ENCODE measurements at regions not wholly inside any gene's neighbourhood (a gene's known extent, or its start where the extent isn't known, plus 50 kb on each side); places are given as distances from the start of the nearest gene placed in this dataset.
"Not testable (repeated sequence)": the region's sequence is repeated elsewhere in the genome, so short reads cannot be mapped to it uniquely, and the experiment has no call there.

- Histone ChIP-seq H4K20me1 (ENCODE audit: control insufficient read depth, insufficient read depth, low read depth, low read length) (no peaks in the 10 kb centered on the region), H3K4me1 (ENCODE audit: control insufficient read depth, low read length) (no peaks in the 10 kb centered on the region), H3K36me3 (ENCODE audit: control insufficient read depth, low read length) (no peaks in the 10 kb centered on the region), H3K4me2 (ENCODE audit: low read length) (no peak overlapping the region), H3K9me3 (ENCODE audit: control insufficient read depth, insufficient read depth, low read length) (no peaks in the 10 kb centered on the region), H3K27ac (ENCODE audit: low read depth, low read length) (no peak overlapping the region), H3F3A (ENCODE audit: control insufficient read depth, insufficient read depth) (no peaks in the 10 kb centered on the region), H3K79me2 (ENCODE audit: control insufficient read depth, low read length) (no peaks in the 10 kb centered on the region), H3K27me3 (ENCODE audit: control insufficient read depth, low read length) (no peaks in the 10 kb centered on the region), H3K4me3 (ENCODE audit: low read length) (no peak overlapping the region), H3K9me2 (replicated peaks; ENCODE audit: control insufficient read depth, low read length) (no peaks in the 10 kb centered on the region)
- no peak for TF ChIP-seq EZH2phosphoT487 (IDR thresholded peaks at IDR 0.05; ENCODE audit: borderline replicate concordance, low read length)
- no peak for TF ChIP-seq CTCF (IDR thresholded peaks at IDR 0.05; ENCODE audit: low read depth, low read length, poor library complexity, severe bottlenecking)
Observed at GRCh38 chr11:92082652-92083051, 142.0 kb upstream of the FAT3 start.

DNA sequence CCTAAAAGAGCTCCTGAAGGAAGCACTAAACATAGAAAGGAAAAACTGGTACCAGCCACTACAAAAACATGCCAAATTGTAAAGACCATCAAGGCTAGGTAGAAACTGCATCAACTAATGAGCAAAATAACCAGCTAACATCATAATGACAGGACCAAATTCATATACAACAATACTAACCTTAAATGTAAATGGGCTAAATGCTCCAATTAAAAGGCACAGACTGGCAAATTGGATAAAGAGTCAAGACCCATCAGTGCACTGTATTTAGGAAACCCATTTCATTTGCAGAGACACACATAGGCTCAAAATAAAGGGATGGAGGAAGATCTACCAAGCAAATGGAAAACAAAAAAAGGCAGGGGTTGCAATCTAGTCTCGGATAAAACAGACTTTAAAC is 150.1 kb upstream of the FAT3 start:
- not testable (repeated sequence) for H3F3A ChIP-seq (ENCODE audit: control insufficient read depth, insufficient read depth); H3K27me3 ChIP-seq (ENCODE audit: control insufficient read depth, low read length); H3K79me2 ChIP-seq (ENCODE audit: control insufficient read depth, low read length); H3K9me2 ChIP-seq (replicated peaks; ENCODE audit: control insufficient read depth, low read length); H3K4me2 ChIP-seq (ENCODE audit: low read length); H3K27ac ChIP-seq (ENCODE audit: low read depth, low read length); H3K9me3 ChIP-seq (ENCODE audit: control insufficient read depth, insufficient read depth, low read length); H3K4me1 ChIP-seq (ENCODE audit: control insufficient read depth, low read length); H3K4me3 ChIP-seq (ENCODE audit: low read length); H4K20me1 ChIP-seq (ENCODE audit: control insufficient read depth, insufficient read depth, low read depth, low read length); H3K36me3 ChIP-seq (ENCODE audit: control insufficient read depth, low read length)

- no peaks in the 10 kb centered on the region for H3K27me3 ChIP-seq (ENCODE audit: control insufficient read depth, low read length)
- H3K4me2 ChIP-seq (ENCODE audit: low read length) = no peak overlapping the region
- TF ChIP-seq EZH2phosphoT487 (IDR thresholded peaks at IDR 0.05; ENCODE audit: borderline replicate concordance, low read length) (no peak), CTCF (IDR thresholded peaks at IDR 0.05; ENCODE audit: low read depth, low read length, poor library complexity, severe bottlenecking) (no peak)
- H3K79me2 ChIP-seq (ENCODE audit: control insufficient read depth, low read length) = no peaks in the 10 kb centered on the region
- H3F3A ChIP-seq (ENCODE audit: control insufficient read depth, insufficient read depth) = no peaks in the 10 kb centered on the region
- H3K36me3 ChIP-seq (ENCODE audit: control insufficient read depth, low read length) = no peaks in the 10 kb centered on the region
- no peaks in the 10 kb centered on the region for H4K20me1 ChIP-seq (ENCODE audit: control insufficient read depth, insufficient read depth, low read depth, low read length)
- no peak overlapping the region for H3K4me3 ChIP-seq (ENCODE audit: low read length)
- no peak overlapping the region for H3K27ac ChIP-seq (ENCODE audit: low read depth, low read length)
- H3K9me3 ChIP-seq (ENCODE audit: control insufficient read depth, insufficient read depth, low read length) = no peaks in the 10 kb centered on the region
- H3K9me2 ChIP-seq (replicated peaks; ENCODE audit: control insufficient read depth, low read length) = no peaks in the 10 kb centered on the region
- no peaks in the 10 kb centered on the region for H3K4me1 ChIP-seq (ENCODE audit: control insufficient read depth, low read length)
Observed at GRCh38 chr11:92071660-92072059, 153.0 kb upstream of the FAT3 start.

GRCh38 chr11:92070026-92070889 is 154.4 kb upstream of the FAT3 start:
- no peaks in the 10 kb centered on the region for H3K79me2 ChIP-seq (ENCODE audit: control insufficient read depth, low read length)
- H3K27me3 ChIP-seq (ENCODE audit: control insufficient read depth, low read length) = no peaks in the 10 kb centered on the region
- H3K36me3 ChIP-seq (ENCODE audit: control insufficient read depth, low read length) = no peaks in the 10 kb centered on the region
- no peak overlapping the region for H3K4me3 ChIP-seq (ENCODE audit: low read length)
- TF ChIP-seq EZH2phosphoT487 (IDR thresholded peaks at IDR 0.05; ENCODE audit: borderline replicate concordance, low read length) (no peak), CTCF (IDR thresholded peaks at IDR 0.05; ENCODE audit: low read depth, low read length, poor library complexity, severe bottlenecking) (no peak)
- no peaks in the 10 kb centered on the region for H3K4me1 ChIP-seq (ENCODE audit: control insufficient read depth, low read length)
- no peaks in the 10 kb centered on the region for H3K9me2 ChIP-seq (replicated peaks; ENCODE audit: control insufficient read depth, low read length)
- H3K4me2 ChIP-seq (ENCODE audit: low read length) = no peak overlapping the region
- no peaks in the 10 kb centered on the region for H3F3A ChIP-seq (ENCODE audit: control insufficient read depth, insufficient read depth)
- H4K20me1 ChIP-seq (ENCODE audit: control insufficient read depth, insufficient read depth, low read depth, low read length) = no peaks in the 10 kb centered on the region
- no peaks in the 10 kb centered on the region for H3K9me3 ChIP-seq (ENCODE audit: control insufficient read depth, insufficient read depth, low read length)
- no peak overlapping the region for H3K27ac ChIP-seq (ENCODE audit: low read depth, low read length)

All from DOHH2 (cell line).